WTC11 (cell line): ENCODE measurements at regions not wholly inside any gene's neighbourhood (a gene's known extent, or its start where the extent isn't known, plus 50 kb on each side); places are given as distances from the start of the nearest gene placed in this dataset.

Source experiments
- ATAC-seq: fragments of 200-7000 bp; cut with Tn5 transposase; 2 replicates; pipeline ENCODE4 v1.10.0; 2021; ENCODE audit warnings: mild to moderate bottlenecking, moderate library complexity
- CTCF ChIA-PET: fragments of 300-600 bp; sonication (Branson Sonifier 250); formaldehyde crosslinking; loops from one replicate; lab custom pipeline; 2021; ENCODE audit warnings: antibody characterized with exemption; lab: Charles Lee
- POLR2A ChIA-PET: fragments of 350-600 bp; sonication (Branson Sonifier 250); formaldehyde crosslinking; loops from one replicate; lab custom pipeline; 2021; ENCODE audit warnings: antibody characterized with exemption; lab: Charles Lee
- DNase-seq: peaks from one replicate; pipeline ENCODE4 v3.0.0; 2021; ENCODE audit warnings: low spot score
- H3K27ac Mint-ChIP-seq: 2 replicates; pipeline ENCODE4 v1.8.0; 2021; ENCODE audit warnings: mixed read lengths
- H3K27me3 Mint-ChIP-seq: 2 replicates; pipeline ENCODE4 v1.8.0; 2021; ENCODE audit warnings: low read depth, mild to moderate bottlenecking, moderate library complexity, mixed read lengths
- H3K36me3 Mint-ChIP-seq: 2 replicates; pipeline ENCODE4 v1.8.0; 2021; ENCODE audit warnings: mixed read lengths
- H3K4me1 Mint-ChIP-seq: 2 replicates; pipeline ENCODE4 v1.8.0; 2022; ENCODE audit warnings: mixed read lengths
- H3K4me3 Mint-ChIP-seq: 2 replicates; pipeline ENCODE4 v1.8.0; 2021; ENCODE audit warnings: mild to moderate bottlenecking, moderate library complexity, mixed read lengths
- H3K9me3 Mint-ChIP-seq: 2 replicates; pipeline ENCODE4 v1.8.0; 2021; ENCODE audit warnings: mixed read lengths
- ATF3 ChIP-seq: sonication (generic); formaldehyde crosslinking; conservative IDR thresholded peaks from 2 replicates; pipeline ENCODE4 v1.8.1; 2022; ENCODE audit warnings: mild to moderate bottlenecking, missing genetic modification reagents
- CBFB ChIP-seq: sonication (generic); formaldehyde crosslinking; IDR thresholded peaks from 2 replicates; pipeline ENCODE4 v1.8.1; 2022; ENCODE audit warnings: mild to moderate bottlenecking, low read depth, missing genetic modification reagents
- E2F1 ChIP-seq: sonication (generic); formaldehyde crosslinking; IDR thresholded peaks from 2 replicates; pipeline ENCODE4 v1.8.0; 2022; ENCODE audit warnings: mild to moderate bottlenecking, missing genetic modification reagents
- E2F5 ChIP-seq: sonication (generic); formaldehyde crosslinking; IDR thresholded peaks from 2 replicates; pipeline ENCODE4 v1.8.1; 2022; ENCODE audit warnings: mild to moderate bottlenecking, moderate library complexity, missing genetic modification reagents
- EMX1 ChIP-seq: fragments of 250-450 bp; sonication (Bioruptor Pico); IDR thresholded peaks from 2 replicates; pipeline ENCODE4 v1.8.0; 2021; ENCODE audit warnings: mild to moderate bottlenecking
- GRHL2 ChIP-seq: fragments of 250-450 bp; sonication (Bioruptor Pico); IDR thresholded peaks from 2 replicates; pipeline ENCODE4 v1.8.0; 2022; ENCODE audit warnings: mild to moderate bottlenecking, moderate library complexity; ENCODE audit not compliant: insufficient replicate concordance, severe bottlenecking
- JAZF1 ChIP-seq: fragments of 250-450 bp; sonication (Bioruptor Pico); IDR thresholded peaks from 2 replicates; pipeline ENCODE4 v1.9.0; 2021; ENCODE audit warnings: moderate library complexity, mild to moderate bottlenecking, inconsistent platforms
- KAT7 ChIP-seq: sonication (generic); formaldehyde crosslinking; IDR thresholded peaks from 2 replicates; pipeline ENCODE4 v1.8.1; 2023; ENCODE audit warnings: missing genetic modification reagents, mild to moderate bottlenecking, borderline replicate concordance
- MXD4 ChIP-seq: fragments of 250-450 bp; sonication (Bioruptor Pico); IDR thresholded peaks from 2 replicates; pipeline ENCODE4 v1.8.0; 2021; ENCODE audit warnings: mild to moderate bottlenecking, moderate library complexity, borderline replicate concordance
- SOX15 ChIP-seq: fragments of 250-450 bp; sonication (Bioruptor Pico); IDR thresholded peaks from 2 replicates; pipeline ENCODE4 v1.9.0; 2021; ENCODE audit warnings: mild to moderate bottlenecking
- SP1 ChIP-seq: sonication (generic); formaldehyde crosslinking; conservative IDR thresholded peaks from 2 replicates; pipeline ENCODE4 v1.8.1; 2022; ENCODE audit warnings: missing genetic modification reagents
- TEAD1 ChIP-seq: sonication (generic); formaldehyde crosslinking; IDR thresholded peaks from 2 replicates; pipeline ENCODE4 v1.8.0; 2022; ENCODE audit warnings: mild to moderate bottlenecking, missing genetic modification reagents
- USF1 ChIP-seq: sonication (generic); formaldehyde crosslinking; IDR thresholded peaks from 2 replicates; pipeline ENCODE4 v1.8.0; 2022; ENCODE audit warnings: mild to moderate bottlenecking, missing genetic modification reagents
- ZNF121 ChIP-seq: sonication (generic); formaldehyde crosslinking; IDR thresholded peaks from 2 replicates; pipeline ENCODE4 v1.8.0; 2023; ENCODE audit warnings: missing genetic modification reagents
- ZNF281 ChIP-seq: sonication (generic); formaldehyde crosslinking; IDR thresholded peaks from 2 replicates; pipeline ENCODE4 v1.8.0; 2023; ENCODE audit warnings: mild to moderate bottlenecking, missing genetic modification reagents
- ZNF532 ChIP-seq: fragments of 250-450 bp; sonication (Bioruptor Pico); IDR thresholded peaks from 2 replicates; pipeline ENCODE4 v1.9.0; 2021; ENCODE audit warnings: mild to moderate bottlenecking, borderline replicate concordance
- ZNF671 ChIP-seq: fragments of 250-450 bp; sonication (Bioruptor Pico); IDR thresholded peaks from 2 replicates; pipeline ENCODE4 v1.8.0; 2021; ENCODE audit warnings: mild to moderate bottlenecking
- TF ChIP-seq, protein P1 (sequence below): sonication (generic); formaldehyde crosslinking; IDR thresholded peaks from 2 replicates; pipeline ENCODE4 v1.8.1; 2023; ENCODE audit warnings: mild to moderate bottlenecking, moderate library complexity, missing genetic modification reagents

GRCh38 chr6:156451726-156452125, 325.5 kb upstream of the ARID1B start:
- H3K4me3 Mint-ChIP-seq, result no peak overlapping the region
- DNase-seq, result no peak

DNA sequence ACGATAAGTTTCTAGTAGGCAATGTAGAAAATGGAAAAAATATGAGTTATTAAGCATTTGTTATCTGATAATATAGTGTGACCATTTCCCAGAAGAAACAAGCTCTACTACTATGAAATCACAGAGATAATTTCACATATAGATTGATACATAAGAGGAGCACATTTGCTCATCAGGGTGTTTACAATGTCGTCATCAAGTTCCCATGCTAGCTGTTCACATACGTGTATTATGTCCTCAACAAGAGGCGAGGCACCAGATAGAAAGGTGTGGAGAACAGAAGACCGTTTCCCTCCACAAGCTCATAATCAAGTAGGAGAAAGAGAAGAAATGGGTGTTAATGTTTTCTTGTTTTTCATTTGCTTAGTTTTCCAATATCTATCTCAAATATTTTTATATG, 326.1 kb upstream of the ARID1B start:
- 0 out of 2 replicates have a peak, but pooled peaks cover 9% of the 10 kb centered on the region for H3K9me3 Mint-ChIP-seq
- H3K27me3 Mint-ChIP-seq, result no peaks in the 10 kb centered on the region
- no peak overlapping the region for H3K4me3 Mint-ChIP-seq
- no peak overlapping the region for H3K27ac Mint-ChIP-seq
- peaks cover 4% of the 10 kb centered on the region; the same call in 1 of the 2 replicates for H3K4me1 Mint-ChIP-seq
- TF ChIP-seq ZNF121 (CRISPR knock-in tag) (no peak), USF1 (CRISPR knock-in tag) (no peak), GRHL2 (CRISPR knock-in tag) (no peak), SOX15 (CRISPR knock-in tag) (no peak), ZNF671 (CRISPR knock-in tag) (no peak), TEAD1 (CRISPR knock-in tag) (no peak), E2F5 (CRISPR knock-in tag) (no peak), E2F1 (no peak), MXD4 (no peak), SP1 (CRISPR knock-in tag) (no peak), ZNF532 (CRISPR knock-in tag) (no peak), EMX1 (no peak)
- TF ChIP-seq, protein P1, sequence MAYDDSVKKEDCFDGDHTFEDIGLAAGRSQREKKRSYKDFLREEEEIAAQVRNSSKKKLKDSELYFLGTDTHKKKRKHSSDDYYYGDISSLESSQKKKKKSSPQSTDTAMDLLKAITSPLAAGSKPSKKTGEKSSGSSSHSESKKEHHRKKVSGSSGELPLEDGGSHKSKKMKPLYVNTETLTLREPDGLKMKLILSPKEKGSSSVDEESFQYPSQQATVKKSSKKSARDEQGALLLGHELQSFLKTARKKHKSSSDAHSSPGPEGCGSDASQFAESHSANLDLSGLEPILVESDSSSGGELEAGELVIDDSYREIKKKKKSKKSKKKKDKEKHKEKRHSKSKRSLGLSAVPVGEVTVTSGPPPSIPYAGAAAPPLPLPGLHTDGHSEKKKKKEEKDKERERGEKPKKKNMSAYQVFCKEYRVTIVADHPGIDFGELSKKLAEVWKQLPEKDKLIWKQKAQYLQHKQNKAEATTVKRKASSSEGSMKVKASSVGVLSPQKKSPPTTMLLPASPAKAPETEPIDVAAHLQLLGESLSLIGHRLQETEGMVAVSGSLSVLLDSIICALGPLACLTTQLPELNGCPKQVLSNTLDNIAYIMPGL (CRISPR knock-in tag), result no peak
- TF ChIP-seq, all 79 proteins: peak for 0
- CTCF ChIA-PET, result no interaction called here
- no peak for ATAC-seq
- no peaks in the 10 kb centered on the region for H3K36me3 Mint-ChIP-seq
- POLR2A ChIA-PET, result no interaction called here
- DNase-seq, result no peak

More at GRCh38 chr6:156451726-156452125, 325.5 kb upstream of the ARID1B start:
- Mint-ChIP-seq H3K36me3 (no peaks in the 10 kb centered on the region), H3K27ac (no peak overlapping the region), H3K27me3 (no peaks in the 10 kb centered on the region), H3K4me1 (peaks cover 4% of the 10 kb centered on the region; the same call in 1 of the 2 replicates), H3K9me3 (0 out of 2 replicates have a peak, but pooled peaks cover 9% of the 10 kb centered on the region)
- ATAC-seq, result no peak
- ChIA-PET CTCF (no interaction called here), POLR2A (no interaction called here)
- TF ChIP-seq JAZF1 (CRISPR knock-in tag) (no peak), ATF3 (CRISPR knock-in tag) (no peak), CBFB (CRISPR knock-in tag) (no peak), ZNF281 (no peak), KAT7 (no peak)
